ENCODE measurements at regions not wholly inside any gene's neighbourhood (a gene's known extent, or its start where the extent isn't known, plus 50 kb on each side); places are given as distances from the start of the nearest gene placed in this dataset.

GRCh38 chr9:102106439-102106838 lies 368.0 kb upstream of the GRIN3A start:
- no peaks in the 10 kb centered on the region for H3K27me3 Mint-ChIP-seq
- no peaks in the 10 kb centered on the region for H3K4me1 Mint-ChIP-seq
- H3K27ac Mint-ChIP-seq, result no peak overlapping the region
- H3K36me3 Mint-ChIP-seq (ENCODE audit: low read depth), result no peaks in the 10 kb centered on the region
- no peak overlapping the region for H3K4me3 Mint-ChIP-seq
- DNase-seq (no peak), ATAC-seq (no peak)
- POLR2A ChIA-PET, result no interaction called here
- H3K9me3 Mint-ChIP-seq (ENCODE audit: low read depth), result peaks cover 3% of the 10 kb centered on the region
- intact Hi-C loops (cut with DNase I, micrococcal nuclease), result no loop called here
- CTCF ChIA-PET, result no interaction called here

- ChIA-PET POLR2A (no interaction called here), CTCF (no interaction called here)
- DNase-seq (no peak), ATAC-seq (no peak)
- intact Hi-C loops (cut with DNase I, micrococcal nuclease), result no loop called here
- Mint-ChIP-seq H3K9me3 (ENCODE audit: low read depth) (peaks cover 3% of the 10 kb centered on the region), H3K4me1 (no peaks in the 10 kb centered on the region), H3K36me3 (ENCODE audit: low read depth) (no peaks in the 10 kb centered on the region), H3K4me3 (no peak overlapping the region), H3K27me3 (no peaks in the 10 kb centered on the region), H3K27ac (no peak overlapping the region)
These were observed 363.3 kb upstream of the GRIN3A start for GRCh38 chr9:102101723-102102122.

GRCh38 chr9:102087141-102087540 lies 348.7 kb upstream of the GRIN3A start:
- intact Hi-C loops (cut with DNase I, micrococcal nuclease), result no loop called here
- H3K27ac Mint-ChIP-seq, result no peak overlapping the region
- ChIA-PET CTCF (interaction anchor here (0.8 kb wide), 1 partner anchor 12 kb away, joined by 3 read pairs; no protein-coding TSS in a partner anchor), POLR2A (no interaction called here)
- DNase-seq, result no peak
- no peak overlapping the region for H3K4me3 Mint-ChIP-seq
- no peaks in the 10 kb centered on the region for H3K27me3 Mint-ChIP-seq
- no peaks in the 10 kb centered on the region for H3K4me1 Mint-ChIP-seq
- no peak for ATAC-seq
- H3K36me3 Mint-ChIP-seq (ENCODE audit: low read depth), result no peaks in the 10 kb centered on the region
- H3K9me3 Mint-ChIP-seq (ENCODE audit: low read depth), result peaks cover 2% of the 10 kb centered on the region

GRCh38 chr9:102085548-102085947 lies 347.1 kb upstream of the GRIN3A start:
- no peak overlapping the region for H3K27ac Mint-ChIP-seq
- H3K36me3 Mint-ChIP-seq (ENCODE audit: low read depth), result no peaks in the 10 kb centered on the region
- intact Hi-C loops (cut with DNase I, micrococcal nuclease), result no loop called here
- ATAC-seq, result no peak
- no peaks in the 10 kb centered on the region for H3K4me1 Mint-ChIP-seq
- no peaks in the 10 kb centered on the region for H3K27me3 Mint-ChIP-seq
- no peak for DNase-seq
- CTCF ChIA-PET, result no interaction called here
- peaks cover 2% of the 10 kb centered on the region for H3K9me3 Mint-ChIP-seq (ENCODE audit: low read depth)
- no peak overlapping the region for H3K4me3 Mint-ChIP-seq
- POLR2A ChIA-PET, result no interaction called here

GRCh38 chr9:102072059-102072764 lies 333.8 kb upstream of the GRIN3A start:
- H3K27me3 Mint-ChIP-seq, result no peaks in the 10 kb centered on the region
- H3K4me1 Mint-ChIP-seq, result no peaks in the 10 kb centered on the region
- no peak for ATAC-seq
- POLR2A ChIA-PET, result interaction anchor here (0.7 kb wide), 1 partner anchor 29 kb away, joined by 3 read pairs; no protein-coding TSS in a partner anchor
- intact Hi-C loops (cut with DNase I, micrococcal nuclease), result no loop called here
- CTCF ChIA-PET, result no interaction called here
- peaks cover 6% of the 10 kb centered on the region for H3K9me3 Mint-ChIP-seq (ENCODE audit: low read depth)
- DNase-seq, result no peak
- no peak overlapping the region for H3K4me3 Mint-ChIP-seq
- no peaks in the 10 kb centered on the region for H3K36me3 Mint-ChIP-seq (ENCODE audit: low read depth)
- H3K27ac Mint-ChIP-seq, result no peak overlapping the region

- DNase-seq (no peak), ATAC-seq (no peak)
- H3K27ac Mint-ChIP-seq, result no peak overlapping the region
- no peaks in the 10 kb centered on the region for H3K4me1 Mint-ChIP-seq
- intact Hi-C loops (cut with DNase I, micrococcal nuclease), result no loop called here
- H3K27me3 Mint-ChIP-seq, result no peaks in the 10 kb centered on the region
- ChIA-PET CTCF (no interaction called here), POLR2A (no interaction called here)
- peaks cover 8% of the 10 kb centered on the region for H3K9me3 Mint-ChIP-seq (ENCODE audit: low read depth)
- no peak overlapping the region for H3K4me3 Mint-ChIP-seq
- H3K36me3 Mint-ChIP-seq (ENCODE audit: low read depth), result no peaks in the 10 kb centered on the region
These were observed 331.5 kb upstream of the GRIN3A start for GRCh38 chr9:102069969-102070368.

- intact Hi-C loops (cut with DNase I, micrococcal nuclease), result no loop called here
- Mint-ChIP-seq H3K4me1 (no peaks in the 10 kb centered on the region), H3K27ac (no peak overlapping the region), H3K27me3 (no peaks in the 10 kb centered on the region), H3K9me3 (ENCODE audit: low read depth) (peaks cover 7% of the 10 kb centered on the region), H3K36me3 (ENCODE audit: low read depth) (no peaks in the 10 kb centered on the region), H3K4me3 (no peak overlapping the region)
- CTCF ChIA-PET, result interaction anchor here (0.6 kb wide), 1 partner anchor 49 kb away, joined by 3 read pairs; no protein-coding TSS in a partner anchor
- no peak for DNase-seq
- POLR2A ChIA-PET, result no interaction called here
- no peak for ATAC-seq
These were observed 316.4 kb upstream of the GRIN3A start for GRCh38 chr9:102054811-102055210.

- POLR2A ChIA-PET, result no interaction called here
- H3K27ac Mint-ChIP-seq, result no peak overlapping the region
- intact Hi-C loops (cut with DNase I, micrococcal nuclease), result no loop called here
- no peak for DNase-seq
- ATAC-seq, result no peak
- H3K4me3 Mint-ChIP-seq, result no peak overlapping the region
- H3K4me1 Mint-ChIP-seq, result no peaks in the 10 kb centered on the region
- H3K36me3 Mint-ChIP-seq (ENCODE audit: low read depth), result no peaks in the 10 kb centered on the region
- H3K9me3 Mint-ChIP-seq (ENCODE audit: low read depth), result peaks cover 2% of the 10 kb centered on the region
- no peaks in the 10 kb centered on the region for H3K27me3 Mint-ChIP-seq
- CTCF ChIA-PET, result no interaction called here
These were observed 311.3 kb upstream of the GRIN3A start for GRCh38 chr9:102049586-102050246.

GRCh38 chr9:102047549-102047948 lies 309.1 kb upstream of the GRIN3A start:
- DNase-seq (no peak), ATAC-seq (no peak)
- ChIA-PET CTCF (no interaction called here), POLR2A (no interaction called here)
- no peak overlapping the region for H3K27ac Mint-ChIP-seq
- H3K27me3 Mint-ChIP-seq, result no peaks in the 10 kb centered on the region
- intact Hi-C loops (cut with DNase I, micrococcal nuclease), result no loop called here
- peaks cover 2% of the 10 kb centered on the region for H3K9me3 Mint-ChIP-seq (ENCODE audit: low read depth)
- no peaks in the 10 kb centered on the region for H3K4me1 Mint-ChIP-seq
- no peaks in the 10 kb centered on the region for H3K36me3 Mint-ChIP-seq (ENCODE audit: low read depth)
- no peak overlapping the region for H3K4me3 Mint-ChIP-seq

GRCh38 chr9:102044133-102044532 lies 305.7 kb upstream of the GRIN3A start:
- DNase-seq, result no peak
- Mint-ChIP-seq H3K36me3 (ENCODE audit: low read depth) (no peaks in the 10 kb centered on the region), H3K27me3 (no peaks in the 10 kb centered on the region), H3K27ac (no peak overlapping the region), H3K4me3 (no peak overlapping the region), H3K9me3 (ENCODE audit: low read depth) (peaks cover 2% of the 10 kb centered on the region), H3K4me1 (no peaks in the 10 kb centered on the region)
- ATAC-seq, result no peak
- intact Hi-C loops (cut with DNase I, micrococcal nuclease), result no loop called here
- POLR2A ChIA-PET, result no interaction called here
- CTCF ChIA-PET, result interaction anchor here (1.4 kb wide), 1 partner anchor 10 kb away, joined by 3 read pairs; no protein-coding TSS in a partner anchor

GRCh38 chr9:102038006-102038405 lies 299.6 kb upstream of the GRIN3A start:
- no peak overlapping the region for H3K4me3 Mint-ChIP-seq
- no peaks in the 10 kb centered on the region for H3K27me3 Mint-ChIP-seq
- no peak for ATAC-seq
- intact Hi-C loops (cut with DNase I, micrococcal nuclease), result no loop called here
- no peaks in the 10 kb centered on the region for H3K36me3 Mint-ChIP-seq (ENCODE audit: low read depth)
- ChIA-PET POLR2A (no interaction called here), CTCF (no interaction called here)
- no peaks in the 10 kb centered on the region for H3K9me3 Mint-ChIP-seq (ENCODE audit: low read depth)
- H3K27ac Mint-ChIP-seq, result no peak overlapping the region
- no peak for DNase-seq
- H3K4me1 Mint-ChIP-seq, result no peaks in the 10 kb centered on the region

- intact Hi-C loops (cut with DNase I, micrococcal nuclease), result no loop called here
- Mint-ChIP-seq H3K27me3 (no peaks in the 10 kb centered on the region), H3K4me3 (no peak overlapping the region), H3K4me1 (no peaks in the 10 kb centered on the region), H3K27ac (no peak overlapping the region), H3K9me3 (ENCODE audit: low read depth) (no peaks in the 10 kb centered on the region), H3K36me3 (ENCODE audit: low read depth) (no peaks in the 10 kb centered on the region)
- ATAC-seq (no peak), DNase-seq (no peak)
- CTCF ChIA-PET, result no interaction called here
- POLR2A ChIA-PET, result no interaction called here
These were observed 297.5 kb upstream of the GRIN3A start for GRCh38 chr9:102035929-102036328.
